ENCODE measurements at regions not wholly inside any gene's neighbourhood (a gene's known extent, or its start where the extent isn't known, plus 50 kb on each side); places are given as distances from the start of the nearest gene placed in this dataset.

GRCh38 chr10:4692206-4692605 is 133.8 kb upstream of the AKR1E2 start:
- no peak overlapping the region for H3K27ac Mint-ChIP-seq (ENCODE audit: unreplicated experiment)
- no peaks in the 10 kb centered on the region for H3K36me3 Mint-ChIP-seq (ENCODE audit: unreplicated experiment)
- no peak for DNase-seq (ENCODE audit: extremely low spot score, unreplicated experiment)
- H3K27me3 Mint-ChIP-seq (ENCODE audit: unreplicated experiment): no peaks in the 10 kb centered on the region
- H3K4me3 Mint-ChIP-seq (ENCODE audit: unreplicated experiment): no peak overlapping the region
- TF ChIP-seq CTCF (IDR thresholded peaks at IDR 0.05): no peak
- H3K9me3 Mint-ChIP-seq (ENCODE audit: unreplicated experiment): peaks cover 9% of the 10 kb centered on the region
- H3K4me1 Mint-ChIP-seq (ENCODE audit: unreplicated experiment): peaks cover 7% of the 10 kb centered on the region

DNA sequence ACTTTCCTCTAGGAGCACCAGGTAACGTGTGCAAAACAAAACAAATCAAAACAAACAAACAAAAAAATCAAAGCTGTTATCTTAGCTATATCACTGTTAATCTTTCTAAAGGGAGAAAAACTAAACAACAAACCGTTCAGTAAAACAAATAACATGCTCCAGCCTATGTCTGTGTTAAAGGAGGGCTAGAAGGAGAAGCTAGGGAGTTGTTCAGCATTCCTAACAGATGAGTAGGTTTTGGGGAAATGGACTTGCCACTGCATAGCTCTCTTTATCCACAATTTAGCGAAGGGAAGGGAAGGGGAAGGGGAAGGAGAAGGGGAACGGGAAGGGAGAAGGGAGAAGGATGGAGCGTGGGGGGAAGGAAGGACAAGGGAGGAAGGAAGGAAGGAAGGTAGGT is 134.2 kb upstream of the AKR1E2 start:
- no peak for TF ChIP-seq CTCF (IDR thresholded peaks at IDR 0.05)
- peaks cover 7% of the 10 kb centered on the region for H3K4me1 Mint-ChIP-seq (ENCODE audit: unreplicated experiment)
- H3K9me3 Mint-ChIP-seq (ENCODE audit: unreplicated experiment): peaks cover 9% of the 10 kb centered on the region
- no peak for DNase-seq (ENCODE audit: extremely low spot score, unreplicated experiment)
- no peaks in the 10 kb centered on the region for H3K27me3 Mint-ChIP-seq (ENCODE audit: unreplicated experiment)
- no peaks in the 10 kb centered on the region for H3K36me3 Mint-ChIP-seq (ENCODE audit: unreplicated experiment)
- H3K27ac Mint-ChIP-seq (ENCODE audit: unreplicated experiment): no peak overlapping the region
- no peak overlapping the region for H3K4me3 Mint-ChIP-seq (ENCODE audit: unreplicated experiment)

DNA sequence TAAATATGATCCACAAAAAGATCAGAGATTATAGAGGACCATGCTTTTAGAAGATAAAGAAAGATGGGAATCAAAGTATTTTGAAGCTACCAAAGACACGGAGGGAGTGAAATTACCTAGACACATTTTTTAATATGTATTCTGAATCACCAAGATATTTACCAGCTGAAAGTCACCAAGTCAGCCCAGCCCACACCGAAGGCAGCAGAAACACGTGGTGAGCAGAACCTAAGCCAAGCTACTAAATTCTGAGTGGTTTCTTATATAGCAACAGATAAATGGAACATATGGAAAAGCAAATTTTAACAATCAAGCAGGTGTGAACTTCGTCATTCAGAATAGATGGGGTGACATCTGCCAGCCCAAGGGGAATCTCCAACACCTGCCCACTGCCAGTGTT is 134.7 kb upstream of the AKR1E2 start:
- H3K4me3 Mint-ChIP-seq (ENCODE audit: unreplicated experiment): no peak overlapping the region
- no peak for DNase-seq (ENCODE audit: extremely low spot score, unreplicated experiment)
- no peak for TF ChIP-seq CTCF (IDR thresholded peaks at IDR 0.05)
- peaks cover 9% of the 10 kb centered on the region for H3K9me3 Mint-ChIP-seq (ENCODE audit: unreplicated experiment)
- no peak overlapping the region for H3K27ac Mint-ChIP-seq (ENCODE audit: unreplicated experiment)
- H3K4me1 Mint-ChIP-seq (ENCODE audit: unreplicated experiment): peaks cover 11% of the 10 kb centered on the region
- H3K36me3 Mint-ChIP-seq (ENCODE audit: unreplicated experiment): no peaks in the 10 kb centered on the region
- no peaks in the 10 kb centered on the region for H3K27me3 Mint-ChIP-seq (ENCODE audit: unreplicated experiment)

DNA sequence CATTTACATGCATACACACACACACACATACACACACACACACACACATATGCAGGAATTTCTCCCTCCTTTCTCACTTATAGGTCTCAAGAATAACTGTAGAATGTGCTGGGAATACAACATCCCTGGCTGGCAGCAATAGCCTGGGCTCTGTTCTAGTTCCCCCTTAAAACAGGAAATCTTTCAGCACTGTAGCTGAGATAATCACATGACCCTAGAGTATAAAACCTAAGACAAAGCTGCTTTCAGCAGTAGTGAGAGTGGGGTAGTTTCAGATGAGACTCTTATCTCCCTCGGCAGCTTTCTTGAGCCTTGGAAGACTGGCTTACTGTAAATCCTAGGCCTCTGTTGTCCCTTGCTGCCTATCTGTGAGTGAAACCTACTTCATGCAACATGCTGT is 137.4 kb upstream of the AKR1E2 start:
- H3K9me3 Mint-ChIP-seq (ENCODE audit: unreplicated experiment): peaks cover 9% of the 10 kb centered on the region
- no peak for DNase-seq (ENCODE audit: extremely low spot score, unreplicated experiment)
- peaks cover 14% of the 10 kb centered on the region for H3K4me1 Mint-ChIP-seq (ENCODE audit: unreplicated experiment)
- H3K27ac Mint-ChIP-seq (ENCODE audit: unreplicated experiment): no peak overlapping the region
- no peaks in the 10 kb centered on the region for H3K27me3 Mint-ChIP-seq (ENCODE audit: unreplicated experiment)
- TF ChIP-seq CTCF (IDR thresholded peaks at IDR 0.05): no peak
- H3K36me3 Mint-ChIP-seq (ENCODE audit: unreplicated experiment): no peaks in the 10 kb centered on the region
- H3K4me3 Mint-ChIP-seq (ENCODE audit: unreplicated experiment): no peak overlapping the region

GRCh38 chr10:4688168-4688567 is 137.8 kb upstream of the AKR1E2 start:
- no peak for DNase-seq (ENCODE audit: extremely low spot score, unreplicated experiment)
- Mint-ChIP-seq H3K4me3 (ENCODE audit: unreplicated experiment) (no peak overlapping the region), H3K9me3 (ENCODE audit: unreplicated experiment) (peaks cover 9% of the 10 kb centered on the region), H3K27me3 (ENCODE audit: unreplicated experiment) (no peaks in the 10 kb centered on the region), H3K36me3 (ENCODE audit: unreplicated experiment) (no peaks in the 10 kb centered on the region), H3K27ac (ENCODE audit: unreplicated experiment) (no peak overlapping the region), H3K4me1 (ENCODE audit: unreplicated experiment) (peaks cover 14% of the 10 kb centered on the region)
- no peak for TF ChIP-seq CTCF (IDR thresholded peaks at IDR 0.05)

All from osteocyte (in vitro differentiated cells).